H1 (cell line): ENCODE measurements at regions not wholly inside any gene's neighbourhood (a gene's known extent, or its start where the extent isn't known, plus 50 kb on each side); places are given as distances from the start of the nearest gene placed in this dataset.

ENCODE experiments used
- CTCF ChIA-PET: fragments of 300-600 bp; sonication (Branson Sonifier 250); formaldehyde crosslinking; loops from one replicate; lab custom pipeline; 2021; ENCODE audit not compliant: partially characterized antibody; lab: Charles Lee
- POLR2A ChIA-PET: fragments of 300-600 bp; sonication (Branson Sonifier 250); formaldehyde crosslinking; loops from one replicate; lab custom pipeline; 2021; ENCODE audit warnings: inconsistent platforms; ENCODE audit not compliant: partially characterized antibody; lab: Charles Lee
- DNase-seq, 2 experiments: peaks; one replicate each; pipeline versions ENCODE4 v3.0.0 to v3.0.0-alpha.2; 2010 to 2022; ENCODE audit warnings: low spot score in 2 of 2, low read depth in 1 of 2, mixed read lengths in 1 of 2
- FAIRE-seq: peaks from 2 replicates; lab custom pipeline; 2011; peaks lifted over from hg19 to GRCh38; lab: Jason Lieb, UNC
- H2AFZ ChIP-seq: 2 replicates; pipeline ENCODE4 v1.8.1; 2012; ENCODE audit warnings: low read length, inconsistent platforms
- H2AK5ac ChIP-seq: 2 replicates; pipeline ENCODE4 v1.6.1; 2013; ENCODE audit warnings: low read depth, low read length
- H2BK120ac ChIP-seq: replicated peaks from 2 replicates; pipeline ENCODE3; 2013; ENCODE audit warnings: low read depth, low read length, inconsistent platforms
- H2BK12ac ChIP-seq: 2 replicates; pipeline ENCODE4 v1.6.1; 2013; ENCODE audit warnings: low read depth, low read length
- H2BK15ac ChIP-seq: 2 replicates; pipeline ENCODE4 v1.6.1; 2013; ENCODE audit warnings: low read length
- H2BK20ac ChIP-seq: 2 replicates; pipeline ENCODE4 v1.6.1; 2013; ENCODE audit warnings: low read length
- H2BK5ac ChIP-seq: 2 replicates; pipeline ENCODE4 v1.6.1; 2013; ENCODE audit warnings: low read depth, low read length
- H3K14ac ChIP-seq: 2 replicates; pipeline ENCODE4 v1.6.1; 2013; ENCODE audit warnings: inconsistent platforms; ENCODE audit not compliant: insufficient read length
- H3K18ac ChIP-seq: 2 replicates; pipeline ENCODE4 v1.6.1; 2013; ENCODE audit warnings: low read length; ENCODE audit errors: extremely low read depth
- H3K23ac ChIP-seq: 2 replicates; pipeline ENCODE4 v1.6.1; 2013; ENCODE audit warnings: inconsistent platforms; ENCODE audit not compliant: insufficient read length
- H3K23me2 ChIP-seq: 2 replicates; pipeline ENCODE4 v1.6.1; 2013; ENCODE audit warnings: low read depth, low read length
- H3K27ac ChIP-seq: 2 replicates; pipeline ENCODE4 v1.6.1; 2011; ENCODE audit warnings: low read depth, low read length, inconsistent platforms
- H3K27me3 ChIP-seq, 4 experiments: replicated peaks in 1 of 4; 1 replicate in 1 of 4; 2 replicates in 3 of 4; pipeline versions ENCODE4 v1.6.1 to v1.8.1; 2011 to 2013; ENCODE audit warnings: low read length in 3 of 4, mild to moderate bottlenecking in 3 of 4, inconsistent platforms in 2 of 4, mixed read lengths in 2 of 4, moderate library complexity in 1 of 4; ENCODE audit not compliant: control insufficient read depth in 3 of 4, insufficient read depth in 3 of 4; ENCODE audit errors: extremely low read depth in 1 of 4
- H3K36me3 ChIP-seq, 4 experiments: 2 replicates each; pipeline versions ENCODE4 v1.6.1 to v1.8.1; 2011 to 2013; ENCODE audit warnings: mild to moderate bottlenecking in 4 of 4, low read length in 3 of 4, moderate library complexity in 2 of 4, control low read depth in 1 of 4, inconsistent platforms in 1 of 4; ENCODE audit not compliant: insufficient read depth in 4 of 4, control insufficient read depth in 2 of 4
- H3K4ac ChIP-seq: replicated peaks from 2 replicates; pipeline ENCODE3; 2013; ENCODE audit warnings: low read length, low read depth, mixed read lengths, inconsistent platforms; ENCODE audit not compliant: insufficient read length
- H3K4me1 ChIP-seq, 4 experiments: replicated peaks in 1 of 4; 1 replicate in 1 of 4; 2 replicates in 3 of 4; pipeline versions ENCODE4 v1.6.1 to v1.8.1; 2011 to 2013; ENCODE audit warnings: low read length in 3 of 4, inconsistent platforms in 2 of 4, mixed read lengths in 1 of 4; ENCODE audit not compliant: insufficient read depth in 4 of 4, control insufficient read depth in 3 of 4
- H3K4me2 ChIP-seq, 2 experiments: 2 replicates each; pipeline versions ENCODE4 v1.6.1 to v1.8.1; 2011 to 2013; ENCODE audit warnings: low read depth in 2 of 2, low read length in 2 of 2, control low read depth in 1 of 2, inconsistent platforms in 1 of 2, mild to moderate bottlenecking in 1 of 2; ENCODE audit not compliant: insufficient read depth in 1 of 2
- H3K4me3 ChIP-seq, 4 experiments: fragments of 200-600, 300-600 bp in 1 of 4; sonication (generic), shearing (Covaris generic), sonication (Bioruptor Twin) in 1 of 4; 2 replicates each; pipeline versions ENCODE4 v1.5.1 to v1.8.1; 2011 to 2016; ENCODE audit warnings: low read length in 4 of 4, low read depth in 3 of 4, control low read depth in 2 of 4, inconsistent platforms in 2 of 4, mild to moderate bottlenecking in 2 of 4, mixed read lengths in 1 of 4, moderate library complexity in 1 of 4; ENCODE audit not compliant: insufficient read depth in 2 of 4; ENCODE audit errors: extremely low read depth in 1 of 4
- H3K56ac ChIP-seq: replicated peaks from 2 replicates; pipeline ENCODE3; 2013; ENCODE audit warnings: low read depth, mild to moderate bottlenecking, mixed read lengths, low read length, inconsistent platforms; ENCODE audit not compliant: insufficient read length
- H3K79me1 ChIP-seq: 2 replicates; pipeline ENCODE4 v1.6.1; 2013; ENCODE audit warnings: low read depth, low read length, control low read depth
- H3K79me2 ChIP-seq, 2 experiments: 2 replicates each; pipeline versions ENCODE4 v1.6.1 to v1.8.1; 2012 to 2013; ENCODE audit warnings: low read length in 2 of 2, mild to moderate bottlenecking in 2 of 2, inconsistent platforms in 1 of 2; ENCODE audit not compliant: insufficient read depth in 2 of 2, control insufficient read depth in 1 of 2
- H3K9ac ChIP-seq, 4 experiments: replicated peaks in 1 of 4; 1 replicate in 1 of 4; 2 replicates in 3 of 4; pipeline versions ENCODE4 v1.6.1 to v1.8.1; 2011 to 2013; ENCODE audit warnings: low read depth in 3 of 4, low read length in 3 of 4, control low read depth in 2 of 4, mild to moderate bottlenecking in 2 of 4, moderate library complexity in 2 of 4, inconsistent platforms in 1 of 4; ENCODE audit errors: extremely low read depth in 1 of 4
- H3K9me3 ChIP-seq, 2 experiments: 2 replicates each; pipeline versions ENCODE4 v1.6.1 to v1.8.1; 2012 to 2013; ENCODE audit warnings: mild to moderate bottlenecking in 2 of 2, moderate library complexity in 2 of 2, control low read depth in 1 of 2, inconsistent platforms in 1 of 2, low read depth in 1 of 2, low read length in 1 of 2, mixed read lengths in 1 of 2; ENCODE audit not compliant: insufficient read depth in 2 of 2
- H4K20me1 ChIP-seq, 2 experiments: replicated peaks in 1 of 2; 2 replicates each; pipeline versions ENCODE3 to v1.8.1; 2011 to 2013; ENCODE audit warnings: inconsistent platforms in 2 of 2, low read length in 2 of 2, mild to moderate bottlenecking in 1 of 2; ENCODE audit not compliant: insufficient read depth in 2 of 2, control insufficient read depth in 1 of 2
- H4K5ac ChIP-seq: 2 replicates; pipeline ENCODE4 v1.6.1; 2013; ENCODE audit warnings: low read length, low read depth, mixed read lengths, inconsistent platforms; ENCODE audit not compliant: insufficient read length
- H4K8ac ChIP-seq: 2 replicates; pipeline ENCODE4 v1.8.0; 2013; ENCODE audit warnings: mild to moderate bottlenecking, moderate library complexity, low read length, inconsistent platforms; ENCODE audit not compliant: insufficient read depth; ENCODE audit errors: extremely low read depth
- H4K91ac ChIP-seq: replicated peaks from 2 replicates; pipeline ENCODE3; 2013; ENCODE audit warnings: low read length, mixed read lengths, inconsistent platforms; ENCODE audit not compliant: insufficient read length
- CEBPB ChIP-seq: IDR thresholded peaks from 2 replicates; pipeline ENCODE4 v1.6.1; 2012; ENCODE audit warnings: low read depth, low read length
- CREB1 ChIP-seq: IDR thresholded peaks from 2 replicates; pipeline ENCODE4 v1.6.1; 2012; ENCODE audit warnings: inconsistent platforms
- CTBP2 ChIP-seq: IDR thresholded peaks from 2 replicates; pipeline ENCODE4 v1.7.0; 2011; ENCODE audit warnings: borderline replicate concordance, mild to moderate bottlenecking, moderate library complexity, mixed read lengths, low read length; ENCODE audit not compliant: insufficient read depth, insufficient read length
- CTCF ChIP-seq, 3 experiments: IDR thresholded peaks; 1 replicate in 2 of 3; 2 replicates in 1 of 3; pipeline versions ENCODE4 v1.5.1 to v1.6.1; 2011; ENCODE audit warnings: low read length in 3 of 3, mild to moderate bottlenecking in 3 of 3, inconsistent platforms in 2 of 3, low read depth in 1 of 3, moderate library complexity in 1 of 3; ENCODE audit not compliant: insufficient read depth in 1 of 3; ENCODE audit errors: control extremely low read depth in 1 of 3
- EP300 ChIP-seq, 2 experiments: IDR thresholded peaks; 1 replicate in 1 of 2; 2 replicates in 1 of 2; pipeline ENCODE4 v1.6.1; 2011 to 2012; ENCODE audit warnings: low read depth in 2 of 2, low read length in 2 of 2, mild to moderate bottlenecking in 2 of 2, borderline replicate concordance in 1 of 2, inconsistent platforms in 1 of 2, moderate library complexity in 1 of 2
- EZH2 ChIP-seq: fragments of 200-600 bp; sonication (generic); IDR thresholded peaks from 2 replicates; pipeline ENCODE4 v1.7.1; 2012; ENCODE audit warnings: low read depth, mild to moderate bottlenecking, moderate library complexity, low read length, inconsistent platforms; ENCODE audit not compliant: severe bottlenecking
- JUND ChIP-seq: IDR thresholded peaks from 2 replicates; pipeline ENCODE4 v1.6.1; 2011; ENCODE audit warnings: mild to moderate bottlenecking, improper control_type of control experiment, low read length
- KDM5A ChIP-seq: fragments of 200-600 bp; IDR thresholded peaks from 2 replicates; pipeline ENCODE4 v1.7.1; 2012; ENCODE audit warnings: mild to moderate bottlenecking, low read length, inconsistent platforms, mixed read lengths
- POLR2AphosphoS5 ChIP-seq: IDR thresholded peaks from 2 replicates; pipeline ENCODE4 v1.6.1; 2011; ENCODE audit warnings: low read depth, low read length
- SIX5 ChIP-seq: IDR thresholded peaks from 2 replicates; pipeline ENCODE4 v1.6.1; 2011; ENCODE audit warnings: mild to moderate bottlenecking, low read depth, low read length
- TAF7 ChIP-seq: optimal IDR thresholded peaks from 2 replicates; pipeline ENCODE3; 2011; ENCODE audit warnings: low read depth, mild to moderate bottlenecking, inconsistent platforms, low read length, moderate library complexity, borderline replicate concordance
- YY1 ChIP-seq: IDR thresholded peaks from 2 replicates; pipeline ENCODE4 v1.6.1; 2011; ENCODE audit warnings: low read depth, mild to moderate bottlenecking, low read length
- ZNF274 ChIP-seq: IDR thresholded peaks from 2 replicates; pipeline ENCODE4 v1.7.0; 2012; ENCODE audit warnings: low read length, borderline replicate concordance; ENCODE audit errors: extremely low read depth
- WGBS, 2 experiments: shearing (Covaris generic) in 1 of 2; methylation state at CpG; one replicate each; pipeline versions ENCODE4 v1.1.6 to v1.1.7; 2013 to 2015; ENCODE audit warnings: low lambda C conversion rate in 2 of 2, mixed read lengths in 2 of 2, inconsistent platforms in 1 of 2, low coverage in 1 of 2, missing lambda C conversion rate in 1 of 2; ENCODE audit not compliant: insufficient replicate concordance in 2 of 2, insufficient coverage in 1 of 2, insufficient read length in 1 of 2; ENCODE audit errors: extremely low coverage in 1 of 2, missing lambda C conversion rate in 1 of 2; 5-methylcytosine and 5-hydroxymethylcytosine counted together

GRCh38 chr14:98904677-98905076, 367.3 kb downstream of the BCL11B start:
- DNase-seq: no peak
- no peak overlapping the region for H3K27ac ChIP-seq
- H4K91ac ChIP-seq: no peak overlapping the region
- ChIA-PET POLR2A (no interaction called here), CTCF (interaction anchor here (1.3 to 1.7 kb wide), 2 partner anchors 10 to 14 kb away, joined by 5 to 6 read pairs; no protein-coding TSS in a partner anchor)
- H2BK20ac ChIP-seq: no peak overlapping the region
- H2AK5ac ChIP-seq: no peak overlapping the region
- no peak overlapping the region for H3K4me2 ChIP-seq
- H3K36me3 ChIP-seq: no peaks in the 10 kb centered on the region
- H3K4ac ChIP-seq: no peak overlapping the region
- H3K4me1 ChIP-seq: peaks cover 3 to 13% (median 8%) of the 10 kb centered on the region in 4 experiments
- no peaks in the 10 kb centered on the region for H3K79me2 ChIP-seq
- no peaks in the 10 kb centered on the region for H3K79me1 ChIP-seq
- H3K14ac ChIP-seq: no peak overlapping the region
- H4K5ac ChIP-seq: no peak overlapping the region
- no peak overlapping the region for H2BK120ac ChIP-seq
- H4K8ac ChIP-seq: no peak overlapping the region
- H4K20me1 ChIP-seq: peaks cover 0 to 1% of the 10 kb centered on the region in 2 experiments
- H2BK15ac ChIP-seq: no peak overlapping the region
- no peak overlapping the region for H3K9ac ChIP-seq
- no peak overlapping the region for H2BK12ac ChIP-seq
- H3K27me3 ChIP-seq: peaks cover 0 to 2% (median 0%) of the 10 kb centered on the region in 4 experiments; a peak in 1 of 7 replicates
- H3K56ac ChIP-seq: no peak overlapping the region
- no peak overlapping the region for H3K18ac ChIP-seq
- H3K9me3 ChIP-seq: no peaks in the 10 kb centered on the region
- H3K23ac ChIP-seq: no peak overlapping the region
- 90% methylated on average over 3 of the region's 3 CpGs; no CpG with 5 or more reads in 1 of the 2 experiments for WGBS, 2 experiments
- H3K23me2 ChIP-seq: no peaks in the 10 kb centered on the region
- no peak overlapping the region for H2AFZ ChIP-seq
- no peak overlapping the region for H3K4me3 ChIP-seq
- no peak for FAIRE-seq
- no peak overlapping the region for H2BK5ac ChIP-seq
- TF ChIP-seq CTCF (IDR thresholded peaks at IDR 0.05; ENCODE audit: control extremely low read depth in 1 of 3, insufficient read depth in 1 of 3, low read depth in 1 of 3, low read length in 3 of 3) (no peak), ZNF274 (no peak), POLR2AphosphoS5 (no peak), TAF7 (no peak), CREB1 (no peak), YY1 (no peak), EZH2 (no peak), SIX5 (no peak), CTBP2 (no peak), KDM5A (no peak), JUND (no peak), EP300 (IDR thresholded peaks at IDR 0.05; ENCODE audit: borderline replicate concordance in 1 of 2, low read depth in 2 of 2, low read length in 2 of 2) (no peak), CEBPB (no peak)
